Fibroblast of mammary gland (primary cell): ENCODE measurements at regions not wholly inside any gene's neighbourhood (a gene's known extent, or its start where the extent isn't known, plus 50 kb on each side); places are given as distances from the start of the nearest gene placed in this dataset.

ENCODE experiments used
- DNase-seq: peaks from one replicate; pipeline ENCODE4 v3.0.0-alpha.2; 2010; ENCODE audit warnings: low read depth
- H3K4me3 ChIP-seq: 2 replicates; pipeline ENCODE4 v1.5.1; 2011; ENCODE audit warnings: low read depth, mild to moderate bottlenecking, low read length, moderate library complexity; ENCODE audit not compliant: control insufficient read depth
- CTCF ChIP-seq: conservative IDR thresholded peaks from 2 replicates; pipeline ENCODE4 v1.5.1; 2011; ENCODE audit warnings: low read depth, low read length, inconsistent platforms; ENCODE audit not compliant: control insufficient read depth, insufficient read depth

- TF ChIP-seq CTCF = no peak
- H3K4me3 ChIP-seq = no peak overlapping the region
- DNase-seq = no peak
Observed at GRCh38 chr4:141565379-141566089, 70.8 kb upstream of the IL15 start.

GRCh38 chr4:141567326-141567915 lies 69.0 kb upstream of the IL15 start:
- DNase-seq = no peak
- TF ChIP-seq CTCF = no peak
- no peak overlapping the region for H3K4me3 ChIP-seq

- H3K4me3 ChIP-seq = no peak overlapping the region
- DNase-seq = peak; percentile 20
- TF ChIP-seq CTCF = no peak
Observed at GRCh38 chr4:141569141-141569540, 67.2 kb upstream of the IL15 start.

- no peak overlapping the region for H3K4me3 ChIP-seq
- TF ChIP-seq CTCF = no peak
Observed at GRCh38 chr4:141570290-141570689, 66.1 kb upstream of the IL15 start.

GRCh38 chr4:141571362-141571761 lies 65.0 kb upstream of the IL15 start:
- no peak overlapping the region for H3K4me3 ChIP-seq
- DNase-seq = peak; percentile 49

More at GRCh38 chr4:141570290-141570689, 66.1 kb upstream of the IL15 start:
- DNase-seq = no peak

GRCh38 chr4:141571793-141572192 lies 64.6 kb upstream of the IL15 start:
- H3K4me3 ChIP-seq = no peak overlapping the region
- TF ChIP-seq CTCF = no peak
- DNase-seq = no peak

More at GRCh38 chr4:141571362-141571761, 65.0 kb upstream of the IL15 start:
- no peak for TF ChIP-seq CTCF

- DNase-seq = no peak
- H3K4me3 ChIP-seq = no peak overlapping the region
- no peak for TF ChIP-seq CTCF
Observed at GRCh38 chr4:141573678-141574077, 62.7 kb upstream of the IL15 start.
